Lower lobe of right lung (tissue), 2 donors: ENCODE measurements at regions not wholly inside any gene's neighbourhood (a gene's known extent, or its start where the extent isn't known, plus 50 kb on each side); places are given as distances from the start of the nearest gene placed in this dataset.

Source experiments
- ATAC-seq, 2 donors: fragments of 200-7000 bp; cut with Tn5 transposase; one replicate each; pipeline ENCODE4 v1.9.1; 2020 to 2022; ENCODE audit warnings: mild to moderate bottlenecking in 2 of 2, moderate library complexity in 2 of 2
- DNase-seq: peaks from one replicate; pipeline ENCODE4 v3.0.0-alpha.2; 2020
- H3K27ac ChIP-seq: fragments of 200-600 bp; one replicate; pipeline ENCODE4 v1.8.0; 2022
- H3K27me3 ChIP-seq: fragments of 200-600 bp; one replicate; pipeline ENCODE4 v1.8.0; 2022; ENCODE audit warnings: low read depth
- H3K36me3 ChIP-seq: fragments of 200-600 bp; one replicate; pipeline ENCODE4 v1.8.0; 2022; ENCODE audit warnings: mild to moderate bottlenecking
- H3K4me1 ChIP-seq: fragments of 200-600 bp; one replicate; pipeline ENCODE4 v1.8.0; 2022
- H3K4me3 ChIP-seq: fragments of 200-600 bp; one replicate; pipeline ENCODE4 v1.8.0; 2022; ENCODE audit warnings: mild to moderate bottlenecking
- H3K9me3 ChIP-seq: fragments of 200-600 bp; one replicate; pipeline ENCODE4 v1.8.0; 2022
- CTCF ChIP-seq: fragments of 200-600 bp; IDR thresholded peaks from one replicate; pipeline ENCODE4 v1.8.0; 2022; ENCODE audit warnings: antibody characterized with exemption, mild to moderate bottlenecking
- intact Hi-C: fragments of 100-400 bp; cut with DNase I; formaldehyde crosslinking; loops from one replicate; pipeline ENCODE4 v1.11.0; 2022
- donor health status: DM: no; HTN: yes; CAD: no; lungs with severe emphysema.

DNA sequence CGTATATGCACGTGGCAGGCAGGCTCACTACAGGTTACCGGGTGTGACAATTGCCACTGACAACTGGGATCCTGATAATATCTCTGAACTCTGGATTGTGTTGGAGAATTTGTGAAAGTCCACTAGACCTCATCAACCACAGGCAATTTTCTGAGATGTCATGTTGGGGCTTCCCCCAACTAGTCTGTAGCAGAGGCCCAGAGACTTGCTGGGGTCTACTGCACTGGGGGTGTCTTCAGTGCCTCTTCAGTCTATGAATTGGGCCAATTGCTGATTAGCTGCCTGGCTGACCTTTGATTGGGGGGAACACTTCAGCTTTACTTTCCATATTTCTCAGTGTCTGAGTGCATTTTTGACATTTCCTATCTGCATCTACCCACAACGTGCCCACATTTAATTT, 201.5 kb downstream of the MTX2 start:
- no peak for ATAC-seq
- H3K4me1 ChIP-seq: peaks cover 12% of the 10 kb centered on the region
- no peaks in the 10 kb centered on the region for H3K27me3 ChIP-seq
- H3K4me3 ChIP-seq: no peak overlapping the region
- no peak overlapping the region for H3K27ac ChIP-seq
- no peaks in the 10 kb centered on the region for H3K9me3 ChIP-seq
- no peak for TF ChIP-seq CTCF
- no peaks in the 10 kb centered on the region for H3K36me3 ChIP-seq
- intact Hi-C loops: no loop called here
- no peak for DNase-seq

GRCh38 chr2:176471949-176472348, 202.7 kb downstream of the MTX2 start:
- H3K4me3 ChIP-seq: no peak overlapping the region
- DNase-seq: no peak
- no peak for TF ChIP-seq CTCF
- peaks cover 12% of the 10 kb centered on the region for H3K4me1 ChIP-seq
- H3K27me3 ChIP-seq: no peaks in the 10 kb centered on the region
- H3K36me3 ChIP-seq: no peaks in the 10 kb centered on the region
- H3K9me3 ChIP-seq: no peaks in the 10 kb centered on the region
- no peak overlapping the region for H3K27ac ChIP-seq
- no peak for ATAC-seq
- intact Hi-C loops: no loop called here

- DNase-seq (no peak), ATAC-seq (peak; percentile 61 to 62)
Measured at GRCh38 chr2:176473177-176473576, 203.9 kb downstream of the MTX2 start.

DNA sequence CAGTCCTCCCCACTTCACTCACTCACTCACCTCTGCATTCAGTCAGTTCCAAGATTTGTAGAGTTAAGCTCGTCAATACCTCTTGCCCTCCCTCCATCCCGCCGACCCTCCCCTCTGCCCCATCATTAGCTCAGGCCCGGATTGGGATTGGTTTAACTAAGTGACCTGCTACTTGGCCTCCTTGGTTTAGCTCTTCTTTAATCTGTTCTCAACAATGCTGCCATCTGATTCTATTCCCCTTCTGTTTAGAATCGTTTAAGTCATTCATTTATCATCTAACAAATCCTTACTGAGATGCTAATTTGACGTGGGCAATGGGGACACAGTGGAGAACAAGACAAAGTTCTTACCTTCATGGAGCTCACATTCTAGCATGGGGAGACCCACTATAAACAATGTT, 204.6 kb downstream of the MTX2 start:
- DNase-seq: no peak

More at GRCh38 chr2:176473177-176473576, 203.9 kb downstream of the MTX2 start:
- Histone ChIP-seq H3K27ac (no peak overlapping the region), H3K36me3 (no peaks in the 10 kb centered on the region), H3K4me3 (peak overlapping the region; percentile 29), H3K27me3 (no peaks in the 10 kb centered on the region), H3K9me3 (no peaks in the 10 kb centered on the region), H3K4me1 (peaks cover 12% of the 10 kb centered on the region)
- intact Hi-C loops: no loop called here
- TF ChIP-seq CTCF: no peak

DNA sequence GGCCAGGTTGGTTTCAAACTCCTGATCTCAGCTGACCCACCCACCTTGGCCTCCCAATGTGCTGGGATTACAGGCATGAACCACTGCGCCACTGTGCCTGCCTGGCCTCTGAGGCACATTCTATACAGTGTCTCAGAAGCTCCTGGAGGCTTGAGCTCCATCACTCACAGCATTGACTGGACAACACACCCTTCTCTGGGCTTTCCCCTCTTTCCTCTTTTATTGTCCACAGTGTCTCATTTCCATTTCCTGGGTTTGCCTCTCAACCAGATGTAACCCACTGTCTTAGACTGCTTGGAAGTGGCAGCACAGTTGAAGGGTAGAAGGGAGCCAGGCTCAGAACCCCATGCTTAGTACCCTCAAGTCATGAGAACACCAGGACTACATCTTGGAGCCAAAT, 208.1 kb downstream of the MTX2 start:
- H3K9me3 ChIP-seq: no peaks in the 10 kb centered on the region
- peaks cover 12% of the 10 kb centered on the region for H3K4me1 ChIP-seq
- intact Hi-C loops: no loop called here
- ATAC-seq (no peak), DNase-seq (no peak)
- no peaks in the 10 kb centered on the region for H3K36me3 ChIP-seq
- H3K27me3 ChIP-seq: no peaks in the 10 kb centered on the region
- H3K4me3 ChIP-seq: no peak overlapping the region
- TF ChIP-seq CTCF: no peak
- H3K27ac ChIP-seq: no peak overlapping the region

More for the DNA sequence above, 204.6 kb downstream of the MTX2 start:
- no peaks in the 10 kb centered on the region for H3K9me3 ChIP-seq
- no peaks in the 10 kb centered on the region for H3K27me3 ChIP-seq
- no peak overlapping the region for H3K4me3 ChIP-seq
- no peak overlapping the region for H3K27ac ChIP-seq
- no peak for ATAC-seq
- H3K4me1 ChIP-seq: peaks cover 12% of the 10 kb centered on the region
- no peak for TF ChIP-seq CTCF
- H3K36me3 ChIP-seq: no peaks in the 10 kb centered on the region
- intact Hi-C loops: no loop called here

DNA sequence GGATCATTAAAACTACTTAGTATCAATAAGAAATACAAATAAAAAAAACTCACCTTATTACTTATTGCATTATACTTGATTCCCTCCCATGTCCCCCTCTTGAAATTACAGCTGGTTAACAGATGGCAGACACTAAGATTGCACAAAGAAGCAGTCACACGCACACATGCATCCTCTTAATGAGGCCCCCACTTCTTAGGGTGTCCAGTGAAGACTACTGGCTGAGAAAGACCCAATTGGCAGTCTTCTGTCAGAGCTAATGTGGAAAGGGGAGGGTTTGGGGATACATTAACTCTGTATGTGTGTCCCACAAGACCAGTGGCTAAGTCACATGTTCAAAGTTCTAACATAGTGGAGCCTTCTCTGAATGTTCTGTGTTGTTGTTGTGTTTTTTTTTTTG, 210.7 kb downstream of the MTX2 start:
- Histone ChIP-seq H3K27me3 (no peaks in the 10 kb centered on the region), H3K36me3 (no peaks in the 10 kb centered on the region), H3K9me3 (no peaks in the 10 kb centered on the region), H3K4me1 (no peaks in the 10 kb centered on the region), H3K27ac (no peak overlapping the region), H3K4me3 (no peak overlapping the region)
- DNase-seq: no peak
- no peak for ATAC-seq
- intact Hi-C loops: no loop called here
- TF ChIP-seq CTCF: no peak
